ENCODE measurements at regions not wholly inside any gene's neighbourhood (a gene's known extent, or its start where the extent isn't known, plus 50 kb on each side); places are given as distances from the start of the nearest gene placed in this dataset.

DNA sequence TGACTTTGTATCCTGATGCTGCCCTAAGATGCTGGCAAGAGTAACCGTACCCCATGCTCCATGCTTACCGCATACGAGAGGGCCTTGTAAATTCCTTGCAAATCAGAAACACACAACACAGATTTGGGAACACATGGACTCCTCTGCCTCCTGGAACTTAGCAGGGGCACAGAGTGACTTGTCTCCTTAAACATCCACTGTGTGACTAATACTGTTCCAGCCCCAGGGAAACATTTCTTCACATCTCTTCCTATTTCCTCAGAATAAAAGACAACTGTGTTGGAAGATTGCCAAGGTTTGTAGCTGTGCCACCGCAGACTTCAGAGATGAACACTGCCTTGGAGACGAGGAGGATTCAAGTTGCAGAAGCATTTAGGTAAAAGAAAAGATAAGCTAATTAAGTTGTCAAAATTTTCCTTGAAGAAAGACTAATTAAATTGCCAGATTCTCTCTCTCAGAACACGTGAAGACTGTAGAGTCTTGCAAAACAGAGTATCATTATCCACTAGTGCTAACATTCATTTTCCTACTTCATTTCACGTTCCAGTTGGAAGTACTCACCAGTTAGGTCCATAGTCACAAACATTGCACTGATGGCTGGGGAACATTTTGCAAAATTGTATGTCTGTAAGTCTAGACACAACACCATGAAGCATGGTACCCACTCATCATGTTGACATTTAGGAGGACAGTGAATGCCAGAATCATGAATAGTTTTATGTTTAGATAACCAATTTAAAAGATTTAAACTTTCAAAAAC lies 188.8 kb downstream of the TSN start:
- ATAC-seq: no peak
- ChIA-PET CTCF (ENCODE audit: low intra/inter-chr PET ratio) (no interaction called here), POLR2A (interaction anchor here (0.7 kb wide), 1 partner anchor 35 kb away, joined by 3 read pairs; no protein-coding TSS in a partner anchor)
- H3K36me3 ChIP-seq (ENCODE audit: control insufficient read depth, insufficient read depth, low read length): no peaks in the 10 kb centered on the region
- no peaks in the 10 kb centered on the region for H3K9me3 ChIP-seq (replicated peaks; ENCODE audit: control insufficient read depth, insufficient read depth, low read depth, low read length)
- no peak overlapping the region for H3K4me2 ChIP-seq (ENCODE audit: insufficient read depth, low read length)
- H3K4me3 ChIP-seq: no peak overlapping the region
- TF ChIP-seq, protein P1, sequence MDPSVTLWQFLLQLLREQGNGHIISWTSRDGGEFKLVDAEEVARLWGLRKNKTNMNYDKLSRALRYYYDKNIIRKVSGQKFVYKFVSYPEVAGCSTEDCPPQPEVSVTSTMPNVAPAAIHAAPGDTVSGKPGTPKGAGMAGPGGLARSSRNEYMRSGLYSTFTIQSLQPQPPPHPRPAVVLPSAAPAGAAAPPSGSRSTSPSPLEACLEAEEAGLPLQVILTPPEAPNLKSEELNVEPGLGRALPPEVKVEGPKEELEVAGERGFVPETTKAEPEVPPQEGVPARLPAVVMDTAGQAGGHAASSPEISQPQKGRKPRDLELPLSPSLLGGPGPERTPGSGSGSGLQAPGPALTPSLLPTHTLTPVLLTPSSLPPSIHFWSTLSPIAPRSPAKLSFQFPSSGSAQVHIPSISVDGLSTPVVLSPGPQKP (CRISPR knock-in tag; IDR thresholded peaks at IDR 0.05): no peak
- no peak for TF ChIP-seq LARP7 (IDR thresholded peaks at IDR 0.05)
- TF ChIP-seq POLR2B (IDR thresholded peaks at IDR 0.05; ENCODE audit: low read depth, partially characterized antibody): no peak
- peak; percentile 46 for TF ChIP-seq NFIC (IDR thresholded peaks at IDR 0.05)
- no peak for TF ChIP-seq RAD21 (CRISPR knock-in tag; conservative IDR thresholded peaks at IDR 0.05 in 1 of 2, IDR thresholded peaks at IDR 0.05 in 1 of 2)
- TF ChIP-seq CEBPG (CRISPR knock-in tag; IDR thresholded peaks at IDR 0.05): no peak
- TF ChIP-seq CEBPG (tag; conservative IDR thresholded peaks at IDR 0.05 in 1 of 2, IDR thresholded peaks at IDR 0.05 in 1 of 2): 0 out of 4 replicates have a peak, but pooled peaks of 1 of the 2 experiments have one; percentile 11
- TF ChIP-seq POLR3G (IDR thresholded peaks at IDR 0.05; ENCODE audit: extremely low read depth, insufficient read length, insufficient replicate concordance): no peak
- TF ChIP-seq TAF15 (IDR thresholded peaks at IDR 0.05; ENCODE audit: low read depth, low read length): no peak
- TF ChIP-seq SAFB2 (IDR thresholded peaks at IDR 0.05; ENCODE audit: borderline replicate concordance, low read depth, low read length, severe bottlenecking): no peak
- H3K79me2 ChIP-seq (ENCODE audit: control insufficient read depth, insufficient read depth, low read length): no peaks in the 10 kb centered on the region
- H3K27me3 ChIP-seq (ENCODE audit: control insufficient read depth in 2 of 2, insufficient read depth in 2 of 2, low read length in 2 of 2): peaks cover 1 to 2% of the 10 kb centered on the region in 2 experiments; a peak in 2 of 5 replicates
- no peak overlapping the region for H3K27ac ChIP-seq (ENCODE audit: extremely low read depth, low read depth, low read length)
- WGBS (ENCODE audit: insufficient coverage, low coverage, missing lambda C conversion rate): 2% methylated on average over 7 of the region's 7 CpGs
- no peaks in the 10 kb centered on the region for H3K9me1 ChIP-seq (ENCODE audit: control insufficient read depth, insufficient read depth, low read length)
- DNase-seq (ENCODE audit: extremely low read depth in 1 of 4, low spot score in 3 of 4): no peak
- in situ Hi-C loops (cut with MboI): no loop called here
- H4K20me1 ChIP-seq (replicated peaks; ENCODE audit: control insufficient read depth, insufficient read depth, low read length): no peaks in the 10 kb centered on the region
- no peak overlapping the region for H3K9ac ChIP-seq (ENCODE audit: insufficient read depth in 1 of 2, low read depth in 2 of 2, low read length in 2 of 2)
- no peak for FAIRE-seq
- H2AFZ ChIP-seq (ENCODE audit: low read depth, low read length): no peak overlapping the region
- BruUV-seq (replicated peaks): no TSS peak
- intact Hi-C loops (cut with micrococcal nuclease): no loop called here
- H3K4me1 ChIP-seq (replicated peaks in 1 of 2; ENCODE audit: control insufficient read depth in 2 of 2, insufficient read depth in 2 of 2, low read length in 2 of 2): no peaks in the 10 kb centered on the region
